Progenitor cell of endocrine pancreas (in vitro differentiated cells): ENCODE measurements at regions not wholly inside any gene's neighbourhood (a gene's known extent, or its start where the extent isn't known, plus 50 kb on each side); places are given as distances from the start of the nearest gene placed in this dataset.

Experiments used
- DNase-seq: peaks from one replicate; pipeline ENCODE4 v3.0.0; 2021; ENCODE audit warnings: low spot score; ENCODE audit not compliant: unreplicated experiment
- H3K27ac Mint-ChIP-seq: 2 replicates; pipeline ENCODE4 v1.8.0; 2021; ENCODE audit warnings: mild to moderate bottlenecking, moderate library complexity, mixed read lengths
- H3K27me3 Mint-ChIP-seq: 2 replicates; pipeline ENCODE4 v1.8.0; 2021; ENCODE audit warnings: mixed read lengths
- H3K36me3 Mint-ChIP-seq: 2 replicates; pipeline ENCODE4 v1.8.0; 2022; ENCODE audit warnings: mixed read lengths; ENCODE audit not compliant: insufficient read depth
- H3K4me1 Mint-ChIP-seq: 2 replicates; pipeline ENCODE4 v1.8.0; 2021; ENCODE audit warnings: low read depth, mixed read lengths
- H3K4me3 Mint-ChIP-seq: 2 replicates; pipeline ENCODE4 v1.8.0; 2021; ENCODE audit warnings: low read depth, mild to moderate bottlenecking, moderate library complexity, mixed read lengths
- H3K9me3 Mint-ChIP-seq: 2 replicates; pipeline ENCODE4 v1.8.0; 2021; ENCODE audit warnings: low read depth, mixed read lengths
- TF ChIP-seq, protein P1 (sequence below): fragments of 200-600 bp; sonication (generic); IDR thresholded peaks from one replicate; pipeline ENCODE4 v1.5.0; 2021; ENCODE audit warnings: antibody characterized with exemption, mild to moderate bottlenecking; ENCODE audit not compliant: unreplicated experiment

DNA sequence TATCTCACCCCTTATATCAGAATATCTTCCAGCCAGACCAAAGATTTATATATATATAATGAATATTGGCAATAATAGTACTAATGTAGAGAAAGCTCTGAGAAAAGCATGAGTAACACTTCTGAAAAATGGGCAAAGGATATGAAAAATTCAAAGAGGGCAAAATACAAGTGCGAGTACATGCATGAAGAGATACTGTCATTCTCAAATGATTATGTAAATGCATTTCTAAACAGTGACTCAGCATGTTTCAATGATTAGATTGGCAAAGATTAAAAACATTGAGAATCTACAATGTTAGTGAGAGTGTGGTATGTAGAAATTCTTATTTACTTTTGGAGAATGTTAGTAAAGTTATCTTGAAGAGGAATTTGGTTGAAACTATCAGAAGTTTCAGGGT, 118.3 kb upstream of the NEDD4L start:
- Mint-ChIP-seq H3K4me1 (no peaks in the 10 kb centered on the region), H3K9me3 (no peaks in the 10 kb centered on the region), H3K27me3 (no peaks in the 10 kb centered on the region), H3K36me3 (no peaks in the 10 kb centered on the region), H3K4me3 (no peak overlapping the region), H3K27ac (no peak overlapping the region)
- TF ChIP-seq, protein P1, sequence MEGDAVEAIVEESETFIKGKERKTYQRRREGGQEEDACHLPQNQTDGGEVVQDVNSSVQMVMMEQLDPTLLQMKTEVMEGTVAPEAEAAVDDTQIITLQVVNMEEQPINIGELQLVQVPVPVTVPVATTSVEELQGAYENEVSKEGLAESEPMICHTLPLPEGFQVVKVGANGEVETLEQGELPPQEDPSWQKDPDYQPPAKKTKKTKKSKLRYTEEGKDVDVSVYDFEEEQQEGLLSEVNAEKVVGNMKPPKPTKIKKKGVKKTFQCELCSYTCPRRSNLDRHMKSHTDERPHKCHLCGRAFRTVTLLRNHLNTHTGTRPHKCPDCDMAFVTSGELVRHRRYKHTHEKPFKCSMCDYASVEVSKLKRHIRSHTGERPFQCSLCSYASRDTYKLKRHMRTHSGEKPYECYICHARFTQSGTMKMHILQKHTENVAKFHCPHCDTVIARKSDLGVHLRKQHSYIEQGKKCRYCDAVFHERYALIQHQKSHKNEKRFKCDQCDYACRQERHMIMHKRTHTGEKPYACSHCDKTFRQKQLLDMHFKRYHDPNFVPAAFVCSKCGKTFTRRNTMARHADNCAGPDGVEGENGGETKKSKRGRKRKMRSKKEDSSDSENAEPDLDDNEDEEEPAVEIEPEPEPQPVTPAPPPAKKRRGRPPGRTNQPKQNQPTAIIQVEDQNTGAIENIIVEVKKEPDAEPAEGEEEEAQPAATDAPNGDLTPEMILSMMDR, result no peak
- no peak for DNase-seq

DNA sequence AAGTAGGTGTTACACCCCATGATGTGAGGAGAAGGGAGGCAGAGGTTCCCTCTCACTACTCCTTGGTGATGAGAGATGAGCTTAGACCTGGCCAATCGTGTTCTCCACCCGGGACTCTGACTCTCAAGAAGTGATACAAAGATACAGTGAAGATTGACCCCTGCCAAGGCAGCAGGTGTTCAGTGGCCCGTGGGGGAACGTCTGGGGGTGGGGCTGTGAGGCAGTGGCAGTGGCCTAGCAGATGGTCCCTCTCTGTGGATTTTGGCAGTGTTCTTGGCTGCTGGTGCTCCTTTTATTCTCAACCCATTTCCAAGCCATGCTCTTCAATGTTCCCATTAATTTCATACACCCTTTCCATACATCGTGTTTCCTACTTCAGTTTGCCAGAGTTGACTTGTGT, 120.4 kb upstream of the NEDD4L start:
- Mint-ChIP-seq H3K9me3 (no peaks in the 10 kb centered on the region), H3K4me1 (no peaks in the 10 kb centered on the region), H3K36me3 (no peaks in the 10 kb centered on the region), H3K27me3 (peaks cover 3% of the 10 kb centered on the region), H3K27ac (no peak overlapping the region), H3K4me3 (no peak overlapping the region)
- DNase-seq, result no peak
- TF ChIP-seq, protein P1, result no peak

DNA sequence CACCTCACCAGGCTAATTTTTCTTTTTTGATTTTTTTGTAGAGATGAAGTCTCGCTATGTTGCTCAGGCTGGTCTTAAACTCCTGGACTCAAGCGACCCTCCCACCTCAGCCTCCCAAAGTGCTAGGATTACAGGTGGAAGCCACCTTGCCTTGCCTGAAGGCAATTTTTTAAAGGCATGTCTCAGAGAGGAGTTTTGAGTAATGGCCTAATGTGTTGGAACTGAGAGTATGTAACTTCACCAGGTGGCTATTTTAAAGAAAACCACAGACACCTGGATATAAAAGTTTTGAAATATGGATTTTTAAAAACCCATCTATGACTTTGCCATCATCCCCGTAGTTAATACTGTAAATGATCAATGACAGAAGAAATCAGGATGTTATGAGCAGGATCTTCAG, 119.8 kb upstream of the ATP8B1 start:
- no peaks in the 10 kb centered on the region for H3K4me1 Mint-ChIP-seq
- no peak overlapping the region for H3K27ac Mint-ChIP-seq
- no peak for DNase-seq
- no peak overlapping the region for H3K4me3 Mint-ChIP-seq
- no peaks in the 10 kb centered on the region for H3K36me3 Mint-ChIP-seq
- TF ChIP-seq, protein P1, result no peak
- H3K9me3 Mint-ChIP-seq, result no peaks in the 10 kb centered on the region
- peaks cover 4% of the 10 kb centered on the region for H3K27me3 Mint-ChIP-seq

DNA sequence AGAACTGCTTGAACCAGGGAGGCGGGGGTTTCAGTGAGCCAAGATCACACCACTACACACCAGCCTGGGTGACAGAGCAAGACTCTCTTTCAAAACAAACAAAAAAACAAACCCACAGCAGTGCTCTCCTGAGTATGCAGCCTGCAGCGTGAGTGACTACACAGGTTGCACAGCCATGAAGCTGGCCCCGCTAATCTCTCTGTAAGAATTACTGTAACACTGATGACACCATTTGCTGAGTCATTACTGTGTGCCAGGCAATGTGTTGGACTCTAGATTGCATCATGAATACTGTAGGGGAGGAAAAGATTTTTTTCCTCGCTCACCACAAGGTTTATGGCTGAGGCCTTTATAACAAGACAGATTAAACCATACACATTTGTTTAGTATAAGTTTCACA, 118.6 kb upstream of the ATP8B1 start:
- Mint-ChIP-seq H3K4me1 (no peaks in the 10 kb centered on the region), H3K27ac (no peak overlapping the region), H3K9me3 (no peaks in the 10 kb centered on the region), H3K27me3 (peaks cover 4% of the 10 kb centered on the region), H3K4me3 (no peak overlapping the region), H3K36me3 (no peaks in the 10 kb centered on the region)
- no peak for DNase-seq
- TF ChIP-seq, protein P1, result no peak

DNA sequence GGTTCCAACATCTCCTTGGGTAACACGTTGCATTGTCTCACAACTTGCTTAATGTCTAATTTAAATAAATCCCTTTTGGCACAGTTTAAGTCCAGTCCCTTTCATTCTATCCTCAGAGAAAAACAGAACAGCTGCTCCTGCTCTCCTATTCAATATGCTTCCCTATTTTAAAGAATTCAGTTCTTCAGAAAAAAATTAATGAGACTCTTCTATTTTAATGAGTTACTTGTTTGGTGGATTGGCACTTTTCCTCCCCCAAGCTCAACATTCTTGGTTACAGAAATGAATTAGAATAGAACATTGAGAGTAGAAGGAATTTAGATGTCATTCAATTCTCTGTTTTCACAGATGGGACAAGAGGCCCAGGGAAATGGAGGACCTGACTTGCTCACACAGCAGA, 116.9 kb upstream of the ATP8B1 start:
- DNase-seq, result no peak
- Mint-ChIP-seq H3K9me3 (no peaks in the 10 kb centered on the region), H3K4me3 (no peak overlapping the region), H3K27ac (no peak overlapping the region), H3K36me3 (no peaks in the 10 kb centered on the region), H3K27me3 (peaks cover 4% of the 10 kb centered on the region), H3K4me1 (peaks cover 13% of the 10 kb centered on the region)
- TF ChIP-seq, protein P1, result no peak
